HepG2 (cell line): ENCODE measurements at regions not wholly inside any gene's neighbourhood (a gene's known extent, or its start where the extent isn't known, plus 50 kb on each side); places are given as distances from the start of the nearest gene placed in this dataset.
A peak's percentile ranks its signal among the peaks of the same experiment; 100 is the strongest.

Source experiments
- ARNT2 ChIP-seq: sonication (generic); formaldehyde crosslinking; IDR thresholded peaks from 2 replicates; pipeline ENCODE4 v1.8.0; 2022; ENCODE audit warnings: mild to moderate bottlenecking, low read depth, missing genetic modification reagents, moderate library complexity
- FOXP1 ChIP-seq, 2 experiments: fragments of 450-650 bp in 1 of 2; IDR thresholded peaks; 2 replicates each; pipeline ENCODE4 v1.6.1; 2017 to 2018; ENCODE audit warnings: antibody characterized with exemption in 1 of 2
- GTF2F1 ChIP-seq: fragments of 150-350 bp; IDR thresholded peaks from 2 replicates; pipeline ENCODE4 v1.6.1; 2014; ENCODE audit warnings: low read length
- HOXD1 ChIP-seq: sonication (generic); formaldehyde crosslinking; IDR thresholded peaks from 2 replicates; pipeline ENCODE4 v1.5.0; 2020; ENCODE audit warnings: missing genetic modification reagents
- KAT8 ChIP-seq: IDR thresholded peaks from 2 replicates; pipeline ENCODE4 v1.6.1; 2016; ENCODE audit warnings: missing genetic modification reagents, missing compliant biosample characterization
- MAZ ChIP-seq, 2 experiments: sonication (generic) in 1 of 2; formaldehyde crosslinking in 1 of 2; IDR thresholded peaks; 2 replicates each; pipeline versions ENCODE4 v1.5.0 to v1.6.1; 2012 to 2020; ENCODE audit warnings: low read depth in 2 of 2, mild to moderate bottlenecking in 2 of 2, borderline replicate concordance in 1 of 2, improper control_type of control experiment in 1 of 2, low read length in 1 of 2, missing genetic modification reagents in 1 of 2, moderate library complexity in 1 of 2
- PTBP1 ChIP-seq: fragments of 200-400 bp; formaldehyde crosslinking; IDR thresholded peaks from 2 replicates; pipeline ENCODE4 v1.6.1; 2018; ENCODE audit warnings: low read length, low read depth; ENCODE audit not compliant: poor library complexity, severe bottlenecking
- ZKSCAN5 ChIP-seq: sonication (generic); formaldehyde crosslinking; IDR thresholded peaks from 2 replicates; pipeline ENCODE4 v1.5.1; 2020; ENCODE audit warnings: mild to moderate bottlenecking, missing genetic modification reagents
- ZNF20 ChIP-seq: sonication (generic); formaldehyde crosslinking; IDR thresholded peaks from 2 replicates; pipeline ENCODE4 v1.4.0; 2020; ENCODE audit warnings: mild to moderate bottlenecking, moderate library complexity, missing genetic modification reagents
- TF ChIP-seq, protein P1 (sequence below): sonication (generic); formaldehyde crosslinking; IDR thresholded peaks from 2 replicates; pipeline ENCODE4 v1.5.1; 2020; ENCODE audit warnings: mild to moderate bottlenecking, missing genetic modification reagents
- TF ChIP-seq, protein P2 (sequence below): sonication (generic); formaldehyde crosslinking; IDR thresholded peaks from 2 replicates; pipeline ENCODE4 v1.9.0; 2021; ENCODE audit warnings: missing genetic modification reagents, borderline replicate concordance
- TF ChIP-seq, protein P3 (sequence below): sonication (generic); formaldehyde crosslinking; IDR thresholded peaks from 2 replicates; pipeline ENCODE4 v1.5.0; 2020; ENCODE audit warnings: mild to moderate bottlenecking, missing genetic modification reagents, borderline replicate concordance
- TF ChIP-seq, protein P4 (sequence below): sonication (generic); formaldehyde crosslinking; IDR thresholded peaks from 2 replicates; pipeline ENCODE4 v1.4.0; 2020; ENCODE audit warnings: missing genetic modification reagents, mild to moderate bottlenecking, borderline replicate concordance

DNA sequence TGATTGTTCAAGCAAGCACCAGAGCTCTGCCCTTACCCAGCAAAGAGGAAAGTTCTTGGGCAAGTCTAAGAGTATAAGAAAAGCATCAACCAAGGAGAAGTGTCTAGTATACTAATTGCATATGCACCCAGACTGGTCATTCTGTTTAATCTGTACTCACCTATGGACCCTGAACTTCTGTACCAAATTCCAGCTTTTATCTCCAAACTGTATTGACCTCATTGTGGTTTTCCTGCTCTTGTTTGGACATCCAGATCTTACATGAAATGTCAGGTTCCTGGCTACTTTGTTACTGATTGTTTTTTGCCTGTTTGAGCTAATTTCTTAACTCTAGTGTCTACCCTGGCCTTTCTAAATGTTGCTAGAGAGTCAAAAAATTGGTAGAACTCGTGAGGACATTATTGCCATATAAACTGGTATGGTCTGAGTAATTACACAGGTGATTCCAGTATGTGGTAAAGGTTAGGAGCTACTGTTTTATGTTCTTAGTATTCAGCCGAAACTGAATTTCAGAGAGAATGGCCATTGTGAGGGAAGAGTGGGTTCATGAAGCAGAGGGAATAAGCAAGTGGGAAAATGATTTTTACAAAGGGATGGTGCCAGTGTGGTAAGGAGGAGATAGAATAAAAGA, 146.3 kb downstream of the HNMT start (continued):
- TF ChIP-seq ZNF20 (no peak), GTF2F1 (no peak), PTBP1 (no peak), ARNT2 (no peak), FOXP1 (IDR thresholded peaks at IDR 0.05) (no peak), FOXP1 (CRISPR knock-in tag; IDR thresholded peaks at IDR 0.05) (peak; percentile 86), HOXD1 (CRISPR knock-in tag) (no peak), KAT8 (CRISPR knock-in tag) (peak; percentile 72; the same call in 1 of the 2 replicates), MAZ (IDR thresholded peaks at IDR 0.05; ENCODE audit: borderline replicate concordance, low read depth, low read length) (no peak), MAZ (CRISPR knock-in tag; IDR thresholded peaks at IDR 0.05; ENCODE audit: low read depth) (no peak; the same call in 1 of the 2 replicates), ZKSCAN5 (CRISPR knock-in tag) (no peak)
- TF ChIP-seq, protein P1, sequence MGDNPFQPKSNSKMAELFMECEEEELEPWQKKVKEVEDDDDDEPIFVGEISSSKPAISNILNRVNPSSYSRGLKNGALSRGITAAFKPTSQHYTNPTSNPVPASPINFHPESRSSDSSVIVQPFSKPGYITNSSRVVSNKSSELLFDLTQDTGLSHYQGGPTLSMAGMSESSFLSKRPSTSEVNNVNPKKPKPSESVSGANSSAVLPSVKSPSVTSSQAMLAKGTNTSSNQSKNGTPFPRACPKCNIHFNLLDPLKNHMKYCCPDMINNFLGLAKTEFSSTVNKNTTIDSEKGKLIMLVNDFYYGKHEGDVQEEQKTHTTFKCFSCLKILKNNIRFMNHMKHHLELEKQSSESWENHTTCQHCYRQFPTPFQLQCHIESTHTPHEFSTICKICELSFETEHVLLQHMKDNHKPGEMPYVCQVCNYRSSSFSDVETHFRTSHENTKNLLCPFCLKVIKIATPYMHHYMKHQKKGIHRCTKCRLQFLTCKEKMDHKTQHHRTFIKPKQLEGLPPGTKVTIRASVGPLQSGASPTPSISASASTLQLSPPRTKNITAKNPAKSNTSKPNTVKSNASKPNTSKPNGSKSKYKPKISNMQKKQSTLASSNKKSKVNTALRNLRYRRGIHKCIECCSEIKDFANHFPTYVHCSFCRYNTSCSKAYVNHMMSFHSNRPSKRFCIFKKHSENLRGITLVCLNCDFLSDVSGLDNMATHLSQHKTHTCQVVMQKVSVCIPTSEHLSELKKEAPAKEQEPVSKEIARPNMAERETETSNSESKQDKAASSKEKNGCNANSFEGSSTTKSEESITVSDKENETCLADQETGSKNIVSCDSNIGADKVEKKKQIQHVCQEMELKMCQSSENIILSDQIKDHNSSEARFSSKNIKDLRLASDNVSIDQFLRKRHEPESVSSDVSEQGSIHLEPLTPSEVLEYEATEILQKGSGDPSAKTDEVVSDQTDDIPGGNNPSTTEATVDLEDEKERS = peak; percentile 96
- TF ChIP-seq, protein P2, sequence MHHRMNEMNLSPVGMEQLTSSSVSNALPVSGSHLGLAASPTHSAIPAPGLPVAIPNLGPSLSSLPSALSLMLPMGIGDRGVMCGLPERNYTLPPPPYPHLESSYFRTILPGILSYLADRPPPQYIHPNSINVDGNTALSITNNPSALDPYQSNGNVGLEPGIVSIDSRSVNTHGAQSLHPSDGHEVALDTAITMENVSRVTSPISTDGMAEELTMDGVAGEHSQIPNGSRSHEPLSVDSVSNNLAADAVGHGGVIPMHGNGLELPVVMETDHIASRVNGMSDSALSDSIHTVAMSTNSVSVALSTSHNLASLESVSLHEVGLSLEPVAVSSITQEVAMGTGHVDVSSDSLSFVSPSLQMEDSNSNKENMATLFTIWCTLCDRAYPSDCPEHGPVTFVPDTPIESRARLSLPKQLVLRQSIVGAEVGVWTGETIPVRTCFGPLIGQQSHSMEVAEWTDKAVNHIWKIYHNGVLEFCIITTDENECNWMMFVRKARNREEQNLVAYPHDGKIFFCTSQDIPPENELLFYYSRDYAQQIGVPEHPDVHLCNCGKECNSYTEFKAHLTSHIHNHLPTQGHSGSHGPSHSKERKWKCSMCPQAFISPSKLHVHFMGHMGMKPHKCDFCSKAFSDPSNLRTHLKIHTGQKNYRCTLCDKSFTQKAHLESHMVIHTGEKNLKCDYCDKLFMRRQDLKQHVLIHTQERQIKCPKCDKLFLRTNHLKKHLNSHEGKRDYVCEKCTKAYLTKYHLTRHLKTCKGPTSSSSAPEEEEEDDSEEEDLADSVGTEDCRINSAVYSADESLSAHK (CRISPR knock-in tag) = no peak
- TF ChIP-seq, protein P3, sequence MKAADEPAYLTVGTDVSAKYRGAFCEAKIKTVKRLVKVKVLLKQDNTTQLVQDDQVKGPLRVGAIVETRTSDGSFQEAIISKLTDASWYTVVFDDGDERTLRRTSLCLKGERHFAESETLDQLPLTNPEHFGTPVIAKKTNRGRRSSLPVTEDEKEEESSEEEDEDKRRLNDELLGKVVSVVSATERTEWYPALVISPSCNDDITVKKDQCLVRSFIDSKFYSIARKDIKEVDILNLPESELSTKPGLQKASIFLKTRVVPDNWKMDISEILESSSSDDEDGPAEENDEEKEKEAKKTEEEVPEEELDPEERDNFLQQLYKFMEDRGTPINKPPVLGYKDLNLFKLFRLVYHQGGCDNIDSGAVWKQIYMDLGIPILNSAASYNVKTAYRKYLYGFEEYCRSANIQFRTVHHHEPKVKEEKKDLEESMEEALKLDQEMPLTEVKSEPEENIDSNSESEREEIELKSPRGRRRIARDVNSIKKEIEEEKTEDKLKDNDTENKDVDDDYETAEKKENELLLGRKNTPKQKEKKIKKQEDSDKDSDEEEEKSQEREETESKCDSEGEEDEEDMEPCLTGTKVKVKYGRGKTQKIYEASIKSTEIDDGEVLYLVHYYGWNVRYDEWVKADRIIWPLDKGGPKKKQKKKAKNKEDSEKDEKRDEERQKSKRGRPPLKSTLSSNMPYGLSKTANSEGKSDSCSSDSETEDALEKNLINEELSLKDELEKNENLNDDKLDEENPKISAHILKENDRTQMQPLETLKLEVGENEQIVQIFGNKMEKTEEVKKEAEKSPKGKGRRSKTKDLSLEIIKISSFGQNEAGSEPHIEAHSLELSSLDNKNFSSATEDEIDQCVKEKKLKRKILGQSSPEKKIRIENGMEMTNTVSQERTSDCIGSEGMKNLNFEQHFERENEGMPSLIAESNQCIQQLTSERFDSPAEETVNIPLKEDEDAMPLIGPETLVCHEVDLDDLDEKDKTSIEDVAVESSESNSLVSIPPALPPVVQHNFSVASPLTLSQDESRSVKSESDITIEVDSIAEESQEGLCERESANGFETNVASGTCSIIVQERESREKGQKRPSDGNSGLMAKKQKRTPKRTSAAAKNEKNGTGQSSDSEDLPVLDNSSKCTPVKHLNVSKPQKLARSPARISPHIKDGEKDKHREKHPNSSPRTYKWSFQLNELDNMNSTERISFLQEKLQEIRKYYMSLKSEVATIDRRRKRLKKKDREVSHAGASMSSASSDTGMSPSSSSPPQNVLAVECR (CRISPR knock-in tag) = peak; percentile 19; the same call in 1 of the 2 replicates
- TF ChIP-seq, protein P4, sequence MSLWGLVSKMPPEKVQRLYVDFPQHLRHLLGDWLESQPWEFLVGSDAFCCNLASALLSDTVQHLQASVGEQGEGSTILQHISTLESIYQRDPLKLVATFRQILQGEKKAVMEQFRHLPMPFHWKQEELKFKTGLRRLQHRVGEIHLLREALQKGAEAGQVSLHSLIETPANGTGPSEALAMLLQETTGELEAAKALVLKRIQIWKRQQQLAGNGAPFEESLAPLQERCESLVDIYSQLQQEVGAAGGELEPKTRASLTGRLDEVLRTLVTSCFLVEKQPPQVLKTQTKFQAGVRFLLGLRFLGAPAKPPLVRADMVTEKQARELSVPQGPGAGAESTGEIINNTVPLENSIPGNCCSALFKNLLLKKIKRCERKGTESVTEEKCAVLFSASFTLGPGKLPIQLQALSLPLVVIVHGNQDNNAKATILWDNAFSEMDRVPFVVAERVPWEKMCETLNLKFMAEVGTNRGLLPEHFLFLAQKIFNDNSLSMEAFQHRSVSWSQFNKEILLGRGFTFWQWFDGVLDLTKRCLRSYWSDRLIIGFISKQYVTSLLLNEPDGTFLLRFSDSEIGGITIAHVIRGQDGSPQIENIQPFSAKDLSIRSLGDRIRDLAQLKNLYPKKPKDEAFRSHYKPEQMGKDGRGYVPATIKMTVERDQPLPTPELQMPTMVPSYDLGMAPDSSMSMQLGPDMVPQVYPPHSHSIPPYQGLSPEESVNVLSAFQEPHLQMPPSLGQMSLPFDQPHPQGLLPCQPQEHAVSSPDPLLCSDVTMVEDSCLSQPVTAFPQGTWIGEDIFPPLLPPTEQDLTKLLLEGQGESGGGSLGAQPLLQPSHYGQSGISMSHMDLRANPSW (CRISPR knock-in tag) = no peak
